ENCODE measurements at regions not wholly inside any gene's neighbourhood (a gene's known extent, or its start where the extent isn't known, plus 50 kb on each side); places are given as distances from the start of the nearest gene placed in this dataset.
"Not testable (repeated sequence)": the region's sequence is repeated elsewhere in the genome, so short reads cannot be mapped to it uniquely, and the experiment has no call there.

- no peak overlapping the region for H3K4me3 Mint-ChIP-seq
- no peaks in the 10 kb centered on the region for H3K4me1 Mint-ChIP-seq
- H3K9me3 Mint-ChIP-seq, result peaks cover 4% of the 10 kb centered on the region
- no peaks in the 10 kb centered on the region for H3K27me3 Mint-ChIP-seq
- H3K27ac Mint-ChIP-seq, result no peak overlapping the region
- CTCF ChIA-PET, result no interaction called here
- no peak for DNase-seq
- H3K36me3 Mint-ChIP-seq, result no peaks in the 10 kb centered on the region
Observed at GRCh38 chr13:87452281-87452680, 218.9 kb upstream of the SLITRK5 start.

GRCh38 chr13:87453244-87453643, 217.9 kb upstream of the SLITRK5 start:
- Mint-ChIP-seq H3K36me3 (no peaks in the 10 kb centered on the region), H3K9me3 (peaks cover 4% of the 10 kb centered on the region)
- DNase-seq, result no peak

DNA sequence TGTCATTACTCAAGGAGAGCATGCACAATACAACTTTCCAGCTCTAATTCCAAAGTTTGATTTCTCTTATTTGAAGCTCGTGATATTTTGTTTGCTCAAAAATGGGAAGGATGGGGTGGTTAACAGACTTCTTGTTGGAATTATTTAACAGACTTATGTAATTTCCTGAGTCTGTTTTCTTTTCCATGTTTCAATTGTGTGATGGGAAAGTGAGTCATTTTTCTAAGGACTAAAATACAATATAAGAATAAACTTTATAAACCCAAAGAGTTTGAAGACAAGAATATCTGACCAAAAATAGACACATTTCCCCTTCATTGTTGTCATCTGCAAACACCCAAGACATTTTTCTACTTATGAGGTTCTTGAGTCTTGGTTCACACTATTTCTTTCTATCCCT, 211.8 kb upstream of the SLITRK5 start:
- Mint-ChIP-seq H3K36me3 (no peaks in the 10 kb centered on the region), H3K4me1 (no peaks in the 10 kb centered on the region), H3K27me3 (no peaks in the 10 kb centered on the region), H3K27ac (no peak overlapping the region), H3K9me3 (peaks cover 2% of the 10 kb centered on the region), H3K4me3 (no peak overlapping the region)
- DNase-seq, result no peak
- CTCF ChIA-PET, result no interaction called here

More at GRCh38 chr13:87453244-87453643, 217.9 kb upstream of the SLITRK5 start:
- CTCF ChIA-PET, result no interaction called here
- H3K27me3 Mint-ChIP-seq, result no peaks in the 10 kb centered on the region
- no peaks in the 10 kb centered on the region for H3K4me1 Mint-ChIP-seq
- H3K4me3 Mint-ChIP-seq, result no peak overlapping the region
- no peak overlapping the region for H3K27ac Mint-ChIP-seq

DNA sequence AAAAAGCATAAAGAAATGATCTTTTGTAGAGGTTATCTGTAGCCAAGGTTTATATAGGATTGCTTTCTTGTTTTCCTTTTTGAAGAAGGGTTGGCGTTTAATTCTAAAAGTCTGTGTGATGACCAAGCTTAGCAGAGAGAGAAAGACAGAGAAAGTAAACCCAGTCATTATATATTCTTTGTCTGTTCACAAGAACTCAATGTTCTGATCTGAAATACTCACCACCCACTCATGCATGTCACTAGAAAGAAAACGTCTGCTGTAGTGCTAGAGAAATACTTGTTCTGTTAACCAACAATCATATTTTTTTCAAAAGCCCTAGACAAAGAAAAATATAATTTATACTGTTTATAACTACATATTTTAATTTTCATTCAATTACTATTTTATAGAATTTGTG, 173.7 kb upstream of the SLITRK5 start:
- H3K9me3 Mint-ChIP-seq, result peaks cover 10% of the 10 kb centered on the region
- no peaks in the 10 kb centered on the region for H3K36me3 Mint-ChIP-seq
- H3K27ac Mint-ChIP-seq, result no peak overlapping the region

DNA sequence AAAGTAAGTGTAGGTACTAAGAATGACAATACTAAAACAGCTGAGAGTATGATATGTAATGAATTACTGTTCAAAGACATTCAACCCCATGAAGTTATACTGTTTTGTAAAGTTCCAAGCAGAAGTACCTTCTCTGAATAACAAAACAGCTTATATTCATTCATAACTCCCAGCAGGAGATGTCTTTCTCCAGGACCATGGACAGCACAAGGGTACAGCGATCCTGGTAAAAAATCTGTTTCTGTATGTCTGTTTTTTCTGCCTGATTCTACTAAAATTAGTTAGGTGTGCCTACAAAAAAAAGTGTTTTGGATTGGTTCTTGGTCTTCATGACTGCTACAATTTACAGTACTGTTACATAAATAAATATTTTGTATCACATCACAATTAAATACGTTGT, 172.5 kb upstream of the SLITRK5 start:
- no peaks in the 10 kb centered on the region for H3K4me1 Mint-ChIP-seq
- no peak overlapping the region for H3K4me3 Mint-ChIP-seq
- DNase-seq, result no peak
- CTCF ChIA-PET, result no interaction called here
- no peaks in the 10 kb centered on the region for H3K36me3 Mint-ChIP-seq
- no peak overlapping the region for H3K27ac Mint-ChIP-seq
- H3K9me3 Mint-ChIP-seq, result peaks cover 10% of the 10 kb centered on the region
- no peaks in the 10 kb centered on the region for H3K27me3 Mint-ChIP-seq

More for the DNA sequence above, 173.7 kb upstream of the SLITRK5 start:
- CTCF ChIA-PET, result no interaction called here
- Mint-ChIP-seq H3K27me3 (no peaks in the 10 kb centered on the region), H3K4me3 (no peak overlapping the region), H3K4me1 (no peaks in the 10 kb centered on the region)
- no peak for DNase-seq

DNA sequence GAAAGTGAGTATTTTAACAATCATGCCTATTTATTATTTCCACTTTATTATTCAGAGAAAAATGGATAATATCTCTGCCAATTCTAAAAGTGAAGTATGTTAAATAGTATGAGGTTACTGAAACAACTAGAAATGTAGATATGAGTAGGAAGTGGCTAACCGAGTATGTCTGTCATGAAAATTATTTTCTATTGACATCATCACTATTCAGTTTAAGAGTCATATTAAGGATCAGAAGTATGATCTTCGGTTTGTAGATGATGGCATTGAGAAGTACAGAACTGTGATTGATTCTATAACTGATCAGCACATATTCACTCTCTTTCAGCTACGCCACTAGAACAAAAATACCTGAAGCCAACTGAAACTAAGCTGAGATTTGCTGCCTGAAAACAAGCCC, 146.4 kb upstream of the SLITRK5 start:
- H3K36me3 Mint-ChIP-seq, result no peaks in the 10 kb centered on the region

GRCh38 chr13:87533776-87534175, 137.4 kb upstream of the SLITRK5 start:
- Mint-ChIP-seq H3K4me3 (no peak overlapping the region), H3K9me3 (no peaks in the 10 kb centered on the region), H3K4me1 (no peaks in the 10 kb centered on the region), H3K36me3 (no peaks in the 10 kb centered on the region), H3K27ac (no peak overlapping the region), H3K27me3 (no peaks in the 10 kb centered on the region)
- CTCF ChIA-PET, result no interaction called here
- no peak for DNase-seq

More for the DNA sequence above, 146.4 kb upstream of the SLITRK5 start:
- Mint-ChIP-seq H3K27me3 (no peaks in the 10 kb centered on the region), H3K4me1 (no peaks in the 10 kb centered on the region), H3K9me3 (peaks cover 2% of the 10 kb centered on the region), H3K27ac (no peak overlapping the region), H3K4me3 (no peak overlapping the region)
- no peak for DNase-seq
- CTCF ChIA-PET, result no interaction called here

GRCh38 chr13:87535911-87536310, 135.3 kb upstream of the SLITRK5 start:
- DNase-seq, result no peak
- Mint-ChIP-seq H3K9me3 (no peaks in the 10 kb centered on the region), H3K27ac (no peak overlapping the region), H3K4me1 (no peaks in the 10 kb centered on the region), H3K36me3 (no peaks in the 10 kb centered on the region), H3K27me3 (no peaks in the 10 kb centered on the region), H3K4me3 (no peak overlapping the region)
- CTCF ChIA-PET, result no interaction called here

DNA sequence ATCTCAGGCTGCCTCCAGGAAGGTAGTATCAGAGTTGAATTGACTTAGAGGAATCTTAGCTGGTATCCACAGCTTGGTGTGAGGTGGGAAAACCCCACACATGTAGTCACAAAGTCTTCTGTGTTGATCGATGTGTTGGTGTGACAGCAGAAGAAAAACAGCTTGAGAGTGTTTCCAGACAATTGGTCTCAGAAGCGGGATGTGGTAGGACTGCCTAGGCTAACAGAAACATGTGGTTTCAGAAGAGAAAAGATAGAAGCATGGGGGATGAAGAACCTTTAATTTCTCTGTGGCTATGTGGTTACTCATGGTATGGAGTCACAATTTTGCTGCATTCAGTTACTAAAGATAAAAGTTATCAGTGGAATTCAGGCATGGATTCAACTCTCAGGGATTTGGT, 134.7 kb upstream of the SLITRK5 start:
- CTCF ChIA-PET, result no interaction called here
- H3K27ac Mint-ChIP-seq, result no peak overlapping the region

DNA sequence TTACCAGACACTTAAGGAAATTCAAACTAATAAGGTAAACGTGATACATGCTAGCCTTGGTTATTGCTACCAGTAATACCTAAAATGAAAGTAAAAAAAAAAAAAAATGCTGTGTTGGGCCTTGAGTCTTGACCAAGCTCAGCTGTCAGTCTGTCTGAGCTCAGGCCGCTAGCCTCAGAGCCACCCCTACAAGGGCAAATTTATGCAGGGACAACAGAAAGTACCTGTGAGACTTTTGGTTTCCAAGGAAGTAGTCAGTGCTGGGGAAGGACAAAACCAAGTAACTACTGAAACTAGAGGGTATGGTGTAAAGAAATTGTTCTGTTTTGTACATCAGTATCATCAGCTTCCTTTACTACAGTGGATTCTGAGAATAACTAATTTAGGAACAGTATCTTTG, 134.3 kb upstream of the SLITRK5 start:
- Mint-ChIP-seq H3K36me3 (no peaks in the 10 kb centered on the region), H3K27me3 (no peaks in the 10 kb centered on the region), H3K4me1 (no peaks in the 10 kb centered on the region), H3K9me3 (no peaks in the 10 kb centered on the region), H3K27ac (no peak overlapping the region), H3K4me3 (no peak overlapping the region)
- DNase-seq, result no peak
- CTCF ChIA-PET, result no interaction called here

More for the DNA sequence above, 134.7 kb upstream of the SLITRK5 start:
- no peaks in the 10 kb centered on the region for H3K27me3 Mint-ChIP-seq
- H3K4me3 Mint-ChIP-seq, result no peak overlapping the region
- H3K36me3 Mint-ChIP-seq, result no peaks in the 10 kb centered on the region
- DNase-seq, result no peak
- no peaks in the 10 kb centered on the region for H3K9me3 Mint-ChIP-seq
- H3K4me1 Mint-ChIP-seq, result no peaks in the 10 kb centered on the region

GRCh38 chr13:87537951-87538350, 133.2 kb upstream of the SLITRK5 start:
- H3K4me3 Mint-ChIP-seq, result no peak overlapping the region
- H3K27ac Mint-ChIP-seq, result no peak overlapping the region
- DNase-seq, result no peak
- no peaks in the 10 kb centered on the region for H3K4me1 Mint-ChIP-seq
- H3K27me3 Mint-ChIP-seq, result no peaks in the 10 kb centered on the region
- H3K9me3 Mint-ChIP-seq, result no peaks in the 10 kb centered on the region
- H3K36me3 Mint-ChIP-seq, result no peaks in the 10 kb centered on the region
- CTCF ChIA-PET, result no interaction called here

GRCh38 chr13:87538366-87539052, 132.7 kb upstream of the SLITRK5 start:
- no peak overlapping the region for H3K27ac Mint-ChIP-seq
- DNase-seq, result no peak
- CTCF ChIA-PET, result no interaction called here
- peaks cover 1% of the 10 kb centered on the region for H3K9me3 Mint-ChIP-seq
- H3K4me3 Mint-ChIP-seq, result no peak overlapping the region
- no peaks in the 10 kb centered on the region for H3K4me1 Mint-ChIP-seq
- H3K36me3 Mint-ChIP-seq, result no peaks in the 10 kb centered on the region
- no peaks in the 10 kb centered on the region for H3K27me3 Mint-ChIP-seq

- Mint-ChIP-seq H3K4me1 (no peaks in the 10 kb centered on the region), H3K4me3 (no peak overlapping the region), H3K9me3 (no peaks in the 10 kb centered on the region), H3K36me3 (no peaks in the 10 kb centered on the region), H3K27me3 (no peaks in the 10 kb centered on the region), H3K27ac (no peak overlapping the region)
- no peak for DNase-seq
- CTCF ChIA-PET, result no interaction called here
Observed at GRCh38 chr13:87553142-87553541, 118.0 kb upstream of the SLITRK5 start.

DNA sequence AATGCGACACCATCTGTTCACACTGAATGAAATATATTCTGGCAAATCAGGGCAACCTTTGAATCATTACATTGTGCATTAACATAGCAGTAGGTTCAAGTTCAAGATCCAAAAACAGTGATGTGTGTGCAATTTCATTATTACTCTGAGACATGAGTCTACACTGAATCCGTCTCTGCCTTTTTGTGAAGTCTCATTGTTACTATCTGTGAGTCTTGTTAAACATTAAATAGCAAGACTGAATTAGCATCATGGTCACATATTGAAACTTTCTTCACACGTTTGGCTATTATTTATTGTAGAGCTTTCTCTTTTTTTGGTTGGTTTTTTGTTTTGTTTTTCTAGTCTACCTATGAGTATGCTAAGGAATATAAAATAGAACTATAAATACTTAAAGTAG, 117.1 kb upstream of the SLITRK5 start:
- Mint-ChIP-seq H3K27me3 (no peaks in the 10 kb centered on the region), H3K36me3 (no peaks in the 10 kb centered on the region), H3K4me1 (no peaks in the 10 kb centered on the region), H3K27ac (no peak overlapping the region), H3K9me3 (no peaks in the 10 kb centered on the region), H3K4me3 (no peak overlapping the region)
- CTCF ChIA-PET, result no interaction called here
- no peak for DNase-seq

DNA sequence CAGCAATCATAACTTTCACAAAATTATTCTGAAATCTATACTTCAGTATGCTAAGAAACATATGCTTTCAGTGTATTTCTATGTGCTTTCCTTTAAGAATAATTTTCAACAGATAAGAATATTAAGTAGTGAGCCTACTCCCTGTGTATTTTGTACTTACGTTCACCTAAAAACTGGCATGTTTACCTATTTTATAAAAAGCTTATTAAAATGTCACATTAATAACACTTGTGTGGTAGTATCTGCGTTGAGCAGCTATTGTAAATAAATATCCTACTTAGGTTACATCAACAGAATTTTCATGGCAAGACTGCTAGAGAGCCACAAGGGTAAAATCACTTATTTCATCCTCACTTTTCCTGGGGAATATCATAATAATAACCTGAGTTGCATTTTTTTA, 113.4 kb upstream of the SLITRK5 start:
- Mint-ChIP-seq H3K36me3 (peaks cover 2% of the 10 kb centered on the region), H3K27ac (no peak overlapping the region), H3K4me3 (no peak overlapping the region), H3K27me3 (no peaks in the 10 kb centered on the region), H3K9me3 (peaks cover 7% of the 10 kb centered on the region), H3K4me1 (no peaks in the 10 kb centered on the region)
- DNase-seq, result no peak
- CTCF ChIA-PET, result no interaction called here

- CTCF ChIA-PET, H3K9me3 Mint-ChIP-seq, H3K4me1 Mint-ChIP-seq, H3K27me3 Mint-ChIP-seq, H3K27ac Mint-ChIP-seq, DNase-seq, H3K4me3 Mint-ChIP-seq, H3K36me3 Mint-ChIP-seq: not testable (repeated sequence)
Observed at GRCh38 chr13:87561580-87561979, 109.6 kb upstream of the SLITRK5 start.
